Peyer's patch (tissue), 4 donors: ENCODE measurements at regions not wholly inside any gene's neighbourhood (a gene's known extent, or its start where the extent isn't known, plus 50 kb on each side); places are given as distances from the start of the nearest gene placed in this dataset.

ENCODE experiments used
- DNase-seq, 3 donors: peaks; one replicate each; pipeline ENCODE4 v3.0.0-alpha.2; 2017 to 2019
- H3K27ac ChIP-seq, 4 donors: fragments of 200-600 bp; sonication (generic); one replicate each; pipeline ENCODE4 v1.5.1; 2016 to 2019
- H3K27me3 ChIP-seq, 2 donors: fragments of 200-600 bp; sonication (generic); one replicate each; pipeline ENCODE4 v1.5.1; 2019
- H3K36me3 ChIP-seq, 3 donors: fragments of 200-600 bp; sonication (generic); one replicate each; pipeline ENCODE4 v1.5.1; 2016 to 2019
- H3K4me1 ChIP-seq, 4 donors: fragments of 200-600 bp; sonication (generic); one replicate each; pipeline ENCODE4 v1.5.1; 2016 to 2019
- H3K4me3 ChIP-seq, 4 donors: fragments of 200-600 bp; sonication (generic); 1 replicate in 3 of 4; 2 replicates in 1 of 4; pipeline ENCODE4 v1.5.1; 2016 to 2019; ENCODE audit warnings: mild to moderate bottlenecking in 1 of 4
- H3K9me3 ChIP-seq, 4 donors: fragments of 200-600 bp; sonication (generic); one replicate each; pipeline ENCODE4 v1.5.1; 2016 to 2019; ENCODE audit warnings: mild to moderate bottlenecking in 1 of 4
- CTCF ChIP-seq, 6 experiments: fragments of 450-650 bp in 4 of 6; fragments of 200-600 bp in 2 of 6; sonication (generic) in 1 of 6; IDR thresholded peaks; one replicate each; pipeline ENCODE4 v1.5.1; 2017 to 2019; ENCODE audit warnings: antibody characterized with exemption in 6 of 6, mild to moderate bottlenecking in 3 of 6, moderate library complexity in 1 of 6
- POLR2A ChIP-seq, 2 donors: fragments of 450-650 bp; IDR thresholded peaks; one replicate each; pipeline ENCODE4 v1.5.1; 2017; ENCODE audit warnings: antibody characterized with exemption in 2 of 2, mild to moderate bottlenecking in 2 of 2, moderate library complexity in 2 of 2

- Histone ChIP-seq H3K36me3 (no peaks in the 10 kb centered on the region), H3K27me3 (no peaks in the 10 kb centered on the region), H3K27ac (no peak overlapping the region), H3K9me3 (no peaks in the 10 kb centered on the region), H3K4me3 (no peak overlapping the region), H3K4me1 (no peaks in the 10 kb centered on the region)
- no peak for TF ChIP-seq CTCF (IDR thresholded peaks at IDR 0.05)
- TF ChIP-seq POLR2A (IDR thresholded peaks at IDR 0.05), result no peak
- DNase-seq, result no peak
Observed at GRCh38 chrX:147468600-147468999, 443.1 kb upstream of the FMR1 start.

- Histone ChIP-seq H3K9me3 (no peaks in the 10 kb centered on the region), H3K4me1 (no peaks in the 10 kb centered on the region), H3K36me3 (no peaks in the 10 kb centered on the region), H3K4me3 (no peak overlapping the region), H3K27ac (no peak overlapping the region), H3K27me3 (no peaks in the 10 kb centered on the region)
- no peak for DNase-seq
- no peak for TF ChIP-seq POLR2A (IDR thresholded peaks at IDR 0.05)
- peak in 3 of 6 experiments; percentile 21 to 33 (median 31) for TF ChIP-seq CTCF (IDR thresholded peaks at IDR 0.05)
Observed at GRCh38 chrX:147476008-147476407, 435.7 kb upstream of the FMR1 start.

- no peak overlapping the region for H3K4me3 ChIP-seq
- TF ChIP-seq CTCF (IDR thresholded peaks at IDR 0.05), result no peak
- no peak for TF ChIP-seq POLR2A (IDR thresholded peaks at IDR 0.05)
- no peaks in the 10 kb centered on the region for H3K36me3 ChIP-seq
- H3K27me3 ChIP-seq, result no peaks in the 10 kb centered on the region
- H3K27ac ChIP-seq, result no peak overlapping the region
- H3K9me3 ChIP-seq, result no peaks in the 10 kb centered on the region
- H3K4me1 ChIP-seq, result no peaks in the 10 kb centered on the region
- DNase-seq, result no peak
Observed at GRCh38 chrX:147478899-147479298, 432.8 kb upstream of the FMR1 start.

GRCh38 chrX:147485207-147485606 lies 426.5 kb upstream of the FMR1 start:
- H3K27me3 ChIP-seq, result no peaks in the 10 kb centered on the region
- DNase-seq, result no peak
- no peak overlapping the region for H3K4me3 ChIP-seq
- no peak overlapping the region for H3K27ac ChIP-seq
- H3K9me3 ChIP-seq, result no peaks in the 10 kb centered on the region
- H3K36me3 ChIP-seq, result no peaks in the 10 kb centered on the region
- H3K4me1 ChIP-seq, result no peaks in the 10 kb centered on the region
- TF ChIP-seq POLR2A (IDR thresholded peaks at IDR 0.05), result no peak
- TF ChIP-seq CTCF (IDR thresholded peaks at IDR 0.05), result no peak

GRCh38 chrX:147494365-147494764 lies 417.4 kb upstream of the FMR1 start:
- Histone ChIP-seq H3K36me3 (no peaks in the 10 kb centered on the region), H3K9me3 (no peaks in the 10 kb centered on the region), H3K27me3 (no peaks in the 10 kb centered on the region), H3K27ac (no peak overlapping the region), H3K4me1 (no peaks in the 10 kb centered on the region), H3K4me3 (no peak overlapping the region)
- no peak for TF ChIP-seq POLR2A (IDR thresholded peaks at IDR 0.05)
- no peak for TF ChIP-seq CTCF (IDR thresholded peaks at IDR 0.05)
- no peak for DNase-seq

- Histone ChIP-seq H3K4me3 (no peak overlapping the region), H3K4me1 (no peaks in the 10 kb centered on the region), H3K27me3 (no peaks in the 10 kb centered on the region), H3K36me3 (no peaks in the 10 kb centered on the region), H3K9me3 (no peaks in the 10 kb centered on the region), H3K27ac (no peak overlapping the region)
- no peak for DNase-seq
- no peak for TF ChIP-seq CTCF (IDR thresholded peaks at IDR 0.05)
- no peak for TF ChIP-seq POLR2A (IDR thresholded peaks at IDR 0.05)
Observed at GRCh38 chrX:147498796-147499195, 412.9 kb upstream of the FMR1 start.
